ENCODE measurements at regions not wholly inside any gene's neighbourhood (a gene's known extent, or its start where the extent isn't known, plus 50 kb on each side); places are given as distances from the start of the nearest gene placed in this dataset.

DNA sequence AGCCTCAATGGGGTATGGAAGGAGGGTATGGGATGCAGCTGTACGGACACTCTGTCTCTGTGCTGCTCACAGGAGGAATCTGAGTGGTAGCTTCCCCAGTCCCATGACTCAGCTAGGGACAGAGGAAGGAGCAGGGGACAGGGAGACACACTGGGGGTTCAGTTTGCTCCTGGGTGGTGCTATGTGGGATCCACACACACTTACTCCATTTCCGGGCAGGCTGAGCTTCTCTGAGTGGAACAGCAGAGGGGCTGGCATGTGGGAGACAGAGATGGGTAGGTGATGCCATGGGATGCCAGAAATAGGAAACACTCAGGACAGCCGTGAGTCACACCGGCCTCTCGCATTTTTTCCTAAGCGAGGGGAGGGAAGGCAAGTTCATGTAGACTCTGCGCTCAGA is 59.2 kb upstream of the KIRREL3 start:
- DNase-seq (ENCODE audit: low read depth in 2 of 3, low spot score in 2 of 3): no peak

GRCh38 chr11:127059286-127059685 is 58.7 kb upstream of the KIRREL3 start:
- DNase-seq (ENCODE audit: low read depth in 2 of 3, low spot score in 2 of 3): no peak

GRCh38 chr11:127058524-127058923 is 58.0 kb upstream of the KIRREL3 start:
- DNase-seq (ENCODE audit: low read depth in 2 of 3, low spot score in 2 of 3): no peak

DNA sequence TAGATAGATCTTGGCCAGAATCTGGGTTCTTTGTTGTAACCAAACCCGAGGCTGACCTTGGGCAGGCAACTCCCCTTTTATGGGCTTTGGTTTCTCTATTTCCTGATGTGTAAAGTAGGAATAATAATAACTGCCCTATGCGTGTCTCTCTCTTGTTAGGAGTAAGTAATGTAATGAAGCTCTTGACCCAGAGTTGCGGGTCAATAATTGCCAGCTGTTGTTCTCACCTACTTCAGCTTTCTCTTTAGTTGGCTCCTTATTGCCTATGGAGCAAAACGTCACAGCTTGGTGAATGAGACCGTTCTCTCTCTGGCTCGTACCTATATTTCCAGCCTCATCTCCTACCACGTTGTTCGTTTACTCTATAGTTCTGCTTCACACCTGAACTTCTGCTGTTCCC is 56.6 kb upstream of the KIRREL3 start:
- no peak for DNase-seq (ENCODE audit: low read depth in 2 of 3, low spot score in 2 of 3)

DNA sequence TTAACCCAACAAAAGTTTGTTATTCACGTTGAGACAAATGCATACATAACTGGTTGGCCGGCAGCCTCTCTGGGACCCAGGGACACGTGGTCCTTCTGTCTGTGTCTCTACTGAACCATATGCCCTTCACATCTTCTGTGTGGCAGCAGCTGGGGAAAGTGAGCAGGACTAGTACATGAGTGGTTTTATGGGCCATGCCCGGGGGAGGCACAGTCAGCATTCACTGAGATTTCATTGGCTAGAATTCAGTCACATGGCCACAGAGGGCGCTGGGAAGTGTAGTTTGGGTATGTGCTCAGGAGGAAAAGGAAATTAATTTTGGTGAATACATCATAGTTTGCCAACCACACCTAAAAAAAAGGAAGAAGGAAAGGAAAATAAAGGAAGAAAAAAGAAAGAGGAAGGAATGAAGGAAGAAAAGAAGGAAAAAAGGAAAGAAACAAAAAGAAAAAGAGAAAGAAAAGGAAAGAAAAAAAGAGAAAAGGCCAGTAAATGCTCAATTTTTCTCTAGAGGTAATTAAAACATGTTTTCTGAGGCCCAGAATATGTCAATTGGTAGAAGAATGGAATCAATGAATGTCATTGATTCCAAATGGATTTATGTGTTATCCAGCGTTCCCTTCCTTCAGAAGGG is 55.9 kb upstream of the KIRREL3 start:
- DNase-seq (ENCODE audit: low read depth in 2 of 3, low spot score in 2 of 3): no peak

- no peak for DNase-seq (ENCODE audit: low read depth in 2 of 3, low spot score in 2 of 3)
Observed at GRCh38 chr11:127055236-127055635, 54.7 kb upstream of the KIRREL3 start.

- no peak for DNase-seq (ENCODE audit: low read depth in 2 of 3, low spot score in 2 of 3)
Observed at GRCh38 chr11:127054153-127054552, 53.6 kb upstream of the KIRREL3 start.

GRCh38 chr11:127052404-127052803 is 51.8 kb upstream of the KIRREL3 start:
- DNase-seq (ENCODE audit: low read depth in 2 of 3, low spot score in 2 of 3): no peak
